IPS-20b (cell line): ENCODE measurements at regions not wholly inside any gene's neighbourhood (a gene's known extent, or its start where the extent isn't known, plus 50 kb on each side); places are given as distances from the start of the nearest gene placed in this dataset.

Experiments
- H3K27ac ChIP-seq: one replicate; pipeline ENCODE4 v1.5.1; 2013; ENCODE audit warnings: low read length
- H3K27me3 ChIP-seq: 2 replicates; pipeline ENCODE4 v1.6.1; 2013; ENCODE audit warnings: mild to moderate bottlenecking, low read length, inconsistent platforms; ENCODE audit not compliant: insufficient read depth
- H3K36me3 ChIP-seq: 2 replicates; pipeline ENCODE4 v1.6.1; 2013; ENCODE audit warnings: low read depth, mild to moderate bottlenecking, inconsistent platforms, low read length, moderate library complexity; ENCODE audit not compliant: insufficient read depth
- H3K4me1 ChIP-seq: 2 replicates; pipeline ENCODE4 v1.6.1; 2013; ENCODE audit warnings: mild to moderate bottlenecking, control low read depth, inconsistent platforms, low read length, moderate library complexity; ENCODE audit not compliant: insufficient read depth
- H3K4me3 ChIP-seq: 2 replicates; pipeline ENCODE4 v1.5.1; 2013; ENCODE audit warnings: mild to moderate bottlenecking, low read length, inconsistent platforms
- H3K9ac ChIP-seq: 2 replicates; pipeline ENCODE4 v1.6.1; 2013; ENCODE audit warnings: low read depth, mild to moderate bottlenecking, inconsistent platforms, low read length, moderate library complexity
- H3K9me3 ChIP-seq: 2 replicates; pipeline ENCODE4 v1.6.1; 2013; ENCODE audit warnings: mild to moderate bottlenecking, low read depth, low read length, inconsistent platforms; ENCODE audit not compliant: insufficient read depth

DNA sequence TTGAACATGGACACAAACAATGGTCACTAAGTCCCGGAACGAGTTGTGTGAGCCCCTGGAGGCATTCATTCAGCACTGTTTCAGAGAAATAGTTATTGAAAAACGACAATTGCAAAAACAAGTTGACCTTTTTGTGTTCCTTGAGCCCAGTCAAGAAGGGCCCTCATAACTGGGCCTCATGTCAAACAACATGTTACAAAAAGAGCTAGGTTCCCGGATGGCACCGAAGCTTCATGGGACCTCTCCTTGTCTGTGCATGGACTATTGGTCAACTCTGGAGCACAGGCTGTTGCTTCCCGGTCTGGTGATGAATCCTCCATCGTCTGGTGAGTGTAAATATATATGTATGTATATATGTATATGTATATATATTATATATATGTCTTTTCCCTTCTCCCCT, 176.6 kb downstream of the ALG10 start:
- no peaks in the 10 kb centered on the region for H3K27me3 ChIP-seq
- no peak overlapping the region for H3K9ac ChIP-seq
- H3K36me3 ChIP-seq, result no peaks in the 10 kb centered on the region
- H3K4me3 ChIP-seq, result no peak overlapping the region
- peaks cover 94% of the 10 kb centered on the region for H3K9me3 ChIP-seq
- no peak overlapping the region for H3K27ac ChIP-seq
- no peaks in the 10 kb centered on the region for H3K4me1 ChIP-seq

GRCh38 chr12:34203866-34204620, 181.7 kb downstream of the ALG10 start:
- no peaks in the 10 kb centered on the region for H3K4me1 ChIP-seq
- H3K4me3 ChIP-seq, result no peak overlapping the region
- H3K27ac ChIP-seq, result no peak overlapping the region
- peaks cover 96% of the 10 kb centered on the region for H3K9me3 ChIP-seq
- H3K9ac ChIP-seq, result no peak overlapping the region
- H3K36me3 ChIP-seq, result no peaks in the 10 kb centered on the region
- no peaks in the 10 kb centered on the region for H3K27me3 ChIP-seq

DNA sequence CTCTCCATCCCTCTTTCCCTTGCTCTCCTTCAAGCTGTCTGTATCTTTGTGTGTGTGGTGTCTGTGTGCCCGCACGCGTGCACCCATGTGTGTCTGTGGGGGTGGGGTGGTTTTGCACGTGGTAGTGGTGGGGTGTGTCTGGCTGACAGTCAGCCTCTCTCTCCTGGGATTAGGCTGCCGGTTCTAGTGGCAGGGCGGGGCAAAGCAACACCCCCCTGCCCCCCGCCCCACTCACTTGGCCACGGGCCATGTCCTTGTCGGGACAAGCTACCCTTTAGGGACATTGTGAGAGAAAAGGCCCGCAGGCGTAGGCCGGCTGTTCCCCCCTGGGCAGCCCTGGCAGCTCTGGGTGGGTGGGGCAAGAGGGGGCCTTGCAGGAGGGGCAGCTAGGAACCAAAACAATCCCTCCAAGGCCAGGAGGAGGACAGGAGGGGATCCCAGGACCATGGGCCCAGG, 182.6 kb downstream of the ALG10 start:
- no peak overlapping the region for H3K27ac ChIP-seq
- H3K36me3 ChIP-seq, result no peaks in the 10 kb centered on the region
- H3K27me3 ChIP-seq, result no peaks in the 10 kb centered on the region
- H3K9me3 ChIP-seq, result peaks cover 97% of the 10 kb centered on the region
- H3K4me1 ChIP-seq, result no peaks in the 10 kb centered on the region
- H3K9ac ChIP-seq, result no peak overlapping the region
- H3K4me3 ChIP-seq, result no peak overlapping the region

GRCh38 chr12:34205401-34205800, 183.1 kb downstream of the ALG10 start:
- H3K27me3 ChIP-seq, result no peaks in the 10 kb centered on the region
- peaks cover 97% of the 10 kb centered on the region for H3K9me3 ChIP-seq
- H3K36me3 ChIP-seq, result no peaks in the 10 kb centered on the region
- no peak overlapping the region for H3K4me3 ChIP-seq
- no peaks in the 10 kb centered on the region for H3K4me1 ChIP-seq
- H3K27ac ChIP-seq, result no peak overlapping the region
- H3K9ac ChIP-seq, result no peak overlapping the region

DNA sequence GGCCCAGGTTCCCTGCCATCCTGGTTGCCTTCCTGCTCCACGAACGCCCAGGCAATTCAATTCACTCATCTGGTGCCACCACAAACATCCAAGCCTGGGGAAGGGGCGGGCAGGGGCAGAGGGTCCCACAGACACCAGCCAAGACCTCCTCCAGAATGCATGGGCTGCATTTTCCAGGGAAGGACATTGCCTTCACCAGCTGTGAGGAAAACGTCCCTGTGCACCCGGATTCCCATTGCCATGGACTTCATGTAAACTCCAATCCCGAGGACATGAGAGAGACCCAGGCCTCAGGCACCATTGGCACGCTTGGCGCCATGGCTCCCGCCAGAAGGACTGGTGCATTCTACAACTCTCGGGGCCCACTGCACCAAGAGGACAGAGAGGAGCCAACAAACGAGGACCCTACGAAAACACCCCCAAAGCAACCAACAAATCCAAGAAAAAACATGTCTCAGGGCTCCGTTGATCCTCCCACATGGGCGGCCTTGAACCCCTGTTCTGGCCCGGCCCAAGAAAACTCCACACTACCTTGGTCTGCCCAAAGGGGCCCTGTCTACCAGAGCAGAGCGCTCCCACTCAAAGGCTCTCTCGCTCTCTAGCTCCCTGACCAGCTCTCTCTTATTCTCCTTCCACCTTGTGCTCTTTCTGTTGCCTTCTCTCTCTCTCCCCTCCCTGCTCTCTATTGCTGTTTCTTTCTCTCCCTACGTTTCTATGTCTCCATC, 183.9 kb downstream of the ALG10 start:
- Histone ChIP-seq H3K9ac (no peak overlapping the region), H3K9me3 (peaks cover 100% of the 10 kb centered on the region), H3K27me3 (no peaks in the 10 kb centered on the region), H3K4me1 (no peaks in the 10 kb centered on the region), H3K36me3 (no peaks in the 10 kb centered on the region), H3K4me3 (no peak overlapping the region), H3K27ac (no peak overlapping the region)

- Histone ChIP-seq H3K4me1 (no peaks in the 10 kb centered on the region), H3K27ac (no peak overlapping the region), H3K9ac (no peak overlapping the region), H3K27me3 (no peaks in the 10 kb centered on the region), H3K36me3 (no peaks in the 10 kb centered on the region), H3K4me3 (no peak overlapping the region), H3K9me3 (peaks cover 99% of the 10 kb centered on the region)
These were observed 185.6 kb downstream of the ALG10 start for GRCh38 chr12:34207858-34208257.

- Histone ChIP-seq H3K4me3 (no peak overlapping the region), H3K27me3 (no peaks in the 10 kb centered on the region), H3K9me3 (peaks cover 98% of the 10 kb centered on the region), H3K36me3 (no peaks in the 10 kb centered on the region), H3K27ac (no peak overlapping the region), H3K9ac (no peak overlapping the region), H3K4me1 (no peaks in the 10 kb centered on the region)
These were observed 186.3 kb downstream of the ALG10 start for GRCh38 chr12:34208331-34209258.

DNA sequence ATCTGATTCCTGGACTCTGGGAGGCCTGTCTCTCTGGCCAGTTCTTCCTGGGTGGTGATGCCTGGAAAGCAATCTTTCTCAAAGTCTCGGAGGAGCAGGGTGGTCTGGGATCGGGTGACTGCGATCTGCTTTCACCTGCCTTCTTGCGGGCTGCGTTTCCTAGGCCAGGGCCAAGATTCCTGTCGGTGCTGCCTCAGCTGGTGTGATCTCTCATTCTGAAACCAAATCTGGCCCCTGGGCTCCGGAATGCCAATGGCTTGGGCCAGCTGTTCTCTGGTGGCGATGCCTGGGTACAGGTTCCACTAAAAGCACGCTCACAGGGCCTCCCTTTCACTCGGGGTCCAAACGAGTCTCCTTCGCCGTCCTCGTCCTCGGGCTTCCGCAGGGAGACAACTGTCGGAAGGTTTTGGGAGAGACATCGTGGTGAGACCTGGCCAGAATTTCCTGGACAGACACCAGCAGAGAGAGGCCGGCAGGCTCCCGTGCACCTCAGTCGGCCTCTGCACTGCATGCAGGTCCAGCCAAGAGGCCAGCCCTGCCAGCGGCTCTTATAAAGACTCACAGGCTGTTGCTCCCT, 187.1 kb downstream of the ALG10 start:
- Histone ChIP-seq H3K36me3 (no peaks in the 10 kb centered on the region), H3K4me1 (no peaks in the 10 kb centered on the region), H3K27ac (no peak overlapping the region), H3K9ac (no peak overlapping the region), H3K27me3 (no peaks in the 10 kb centered on the region), H3K4me3 (no peak overlapping the region), H3K9me3 (peaks cover 98% of the 10 kb centered on the region)

- Histone ChIP-seq H3K27me3 (no peaks in the 10 kb centered on the region), H3K27ac (no peak overlapping the region), H3K36me3 (no peaks in the 10 kb centered on the region)
These were observed 187.9 kb downstream of the ALG10 start for GRCh38 chr12:34210183-34210582.

DNA sequence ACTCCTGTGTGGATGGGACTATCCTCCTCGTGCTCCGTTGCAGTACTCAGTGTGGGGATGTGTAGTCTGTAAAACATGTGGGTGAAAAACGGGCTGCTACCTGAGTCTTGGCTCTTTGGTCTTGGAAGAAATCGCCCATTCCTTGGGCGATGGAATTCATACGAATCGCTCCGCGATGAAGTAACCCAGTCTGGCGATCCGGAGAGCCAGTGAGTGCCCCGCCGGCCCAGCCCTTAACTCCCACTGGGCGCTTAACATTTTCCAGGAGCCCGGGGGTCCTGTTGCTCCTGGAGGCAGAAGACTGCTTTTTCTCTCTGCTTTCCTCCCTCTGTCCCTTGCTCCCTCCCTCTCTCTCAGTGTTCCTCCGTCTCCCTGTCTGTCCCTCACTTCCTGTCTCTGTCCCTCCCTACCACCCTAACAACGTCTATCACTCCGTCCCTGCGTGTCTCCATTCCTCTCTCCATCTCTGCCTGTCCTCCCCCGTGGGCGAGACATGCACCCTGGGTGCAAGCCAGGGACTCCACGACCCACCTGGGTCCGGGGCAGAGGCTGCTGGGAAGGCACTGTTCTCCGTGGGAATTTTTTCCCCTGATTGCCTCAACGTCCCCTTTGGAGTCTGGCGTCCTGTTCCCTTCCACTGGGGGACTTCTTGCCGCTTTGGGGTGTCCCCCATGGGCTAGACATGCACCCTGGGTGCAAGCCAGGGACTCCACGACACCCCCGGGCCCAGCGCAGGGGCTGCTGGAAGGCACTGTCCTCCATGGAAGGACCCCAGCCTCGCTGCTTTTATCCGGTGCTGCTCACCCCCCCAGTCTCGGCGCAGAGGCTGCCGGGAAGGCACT, 188.6 kb downstream of the ALG10 start:
- Histone ChIP-seq H3K27ac (no peak overlapping the region), H3K27me3 (no peaks in the 10 kb centered on the region), H3K4me1 (no peaks in the 10 kb centered on the region), H3K9ac (no peak overlapping the region), H3K9me3 (peaks cover 98% of the 10 kb centered on the region), H3K4me3 (no peak overlapping the region; the same call in 1 of the 2 replicates), H3K36me3 (no peaks in the 10 kb centered on the region)

More at GRCh38 chr12:34210183-34210582, 187.9 kb downstream of the ALG10 start:
- H3K4me1 ChIP-seq, result no peaks in the 10 kb centered on the region
- H3K9ac ChIP-seq, result no peak overlapping the region
- H3K4me3 ChIP-seq, result no peak overlapping the region; the same call in 1 of the 2 replicates
- peaks cover 98% of the 10 kb centered on the region for H3K9me3 ChIP-seq
